Suprapubic skin (tissue), 4 donors: ENCODE measurements at regions not wholly inside any gene's neighbourhood (a gene's known extent, or its start where the extent isn't known, plus 50 kb on each side); places are given as distances from the start of the nearest gene placed in this dataset.

Experiments
- CTCF ChIP-seq, 2 donors: fragments of 200-600 bp in 1 of 2; fragments of 450-650 bp in 1 of 2; sonication (generic) in 1 of 2; IDR thresholded peaks; one replicate each; pipeline ENCODE4 v1.5.1; 2016 to 2019; ENCODE audit warnings: antibody characterized with exemption in 2 of 2, mild to moderate bottlenecking in 1 of 2, moderate library complexity in 1 of 2
- EP300 ChIP-seq: sonication (generic); formaldehyde crosslinking; IDR thresholded peaks from one replicate; pipeline ENCODE4 v1.6.1; 2017; ENCODE audit warnings: antibody characterized with exemption
- POLR2A ChIP-seq, 2 donors: fragments of 450-650 bp; IDR thresholded peaks; one replicate each; pipeline ENCODE4 v1.6.1; 2017; ENCODE audit warnings: antibody characterized with exemption in 2 of 2, mild to moderate bottlenecking in 2 of 2, moderate library complexity in 2 of 2
- POLR2AphosphoS5 ChIP-seq, 3 donors: sonication (generic); formaldehyde crosslinking; IDR thresholded peaks; one replicate each; pipeline ENCODE4 v1.6.1; 2017; ENCODE audit warnings: antibody characterized with exemption in 3 of 3

GRCh38 chr3:148034353-148034752, 625.2 kb downstream of the ZIC1 start:
- TF ChIP-seq CTCF (IDR thresholded peaks at IDR 0.05) (no peak), POLR2A (IDR thresholded peaks at IDR 0.05) (no peak), POLR2AphosphoS5 (IDR thresholded peaks at IDR 0.05) (no peak), EP300 (no peak)
